Endothelial cell of umbilical vein (primary cell): ENCODE measurements at regions not wholly inside any gene's neighbourhood (a gene's known extent, or its start where the extent isn't known, plus 50 kb on each side); places are given as distances from the start of the nearest gene placed in this dataset.

Experiments
- CTCF ChIP-seq, 2 donors: IDR thresholded peaks; 1 replicate in 1 of 2; 2 replicates in 1 of 2; pipeline ENCODE4 v1.5.1; 2011; ENCODE audit warnings: low read length in 2 of 2, mild to moderate bottlenecking in 2 of 2, moderate library complexity in 2 of 2, control low read depth in 1 of 2, inconsistent platforms in 1 of 2, low read depth in 1 of 2; ENCODE audit not compliant: insufficient read depth in 1 of 2; ENCODE audit errors: extremely low read depth in 1 of 2
- EZH2 ChIP-seq: IDR thresholded peaks from 2 replicates; pipeline ENCODE4 v1.6.1; 2012; ENCODE audit warnings: borderline replicate concordance, low read depth, mild to moderate bottlenecking, moderate library complexity, low read length, inconsistent platforms; ENCODE audit not compliant: severe bottlenecking
- GATA2 ChIP-seq: IDR thresholded peaks from 2 replicates; pipeline ENCODE4 v1.7.0; 2011; ENCODE audit warnings: low read depth, mild to moderate bottlenecking, moderate library complexity, mixed read lengths, low read length; ENCODE audit not compliant: insufficient read length, insufficient read depth
- POLR2A ChIP-seq: IDR thresholded peaks from 2 replicates; pipeline ENCODE4 v1.6.1; 2012; ENCODE audit warnings: low read depth, mild to moderate bottlenecking, control low read depth, low read length
- POLR2AphosphoS5 ChIP-seq: IDR thresholded peaks from 2 replicates; pipeline ENCODE4 v1.6.1; 2012; ENCODE audit warnings: low read depth, mild to moderate bottlenecking, control low read depth, low read length, moderate library complexity; ENCODE audit not compliant: insufficient read depth

GRCh38 chr2:64296695-64297346, 152.6 kb upstream of the PELI1 start:
- TF ChIP-seq CTCF (IDR thresholded peaks at IDR 0.05; ENCODE audit: extremely low read depth in 1 of 2, insufficient read depth in 1 of 2, low read depth in 1 of 2, low read length in 2 of 2): no peak
- TF ChIP-seq POLR2AphosphoS5: no peak
- TF ChIP-seq POLR2A: no peak
- no peak for TF ChIP-seq EZH2
- no peak for TF ChIP-seq GATA2
